GM12874 (cell line): ENCODE measurements at regions not wholly inside any gene's neighbourhood (a gene's known extent, or its start where the extent isn't known, plus 50 kb on each side); places are given as distances from the start of the nearest gene placed in this dataset.

Source experiments
- CTCF ChIP-seq: IDR thresholded peaks from 2 replicates; pipeline ENCODE4 v1.5.1; 2011; ENCODE audit warnings: low read depth, mild to moderate bottlenecking, control low read depth, low read length, moderate library complexity; ENCODE audit not compliant: insufficient read depth

DNA sequence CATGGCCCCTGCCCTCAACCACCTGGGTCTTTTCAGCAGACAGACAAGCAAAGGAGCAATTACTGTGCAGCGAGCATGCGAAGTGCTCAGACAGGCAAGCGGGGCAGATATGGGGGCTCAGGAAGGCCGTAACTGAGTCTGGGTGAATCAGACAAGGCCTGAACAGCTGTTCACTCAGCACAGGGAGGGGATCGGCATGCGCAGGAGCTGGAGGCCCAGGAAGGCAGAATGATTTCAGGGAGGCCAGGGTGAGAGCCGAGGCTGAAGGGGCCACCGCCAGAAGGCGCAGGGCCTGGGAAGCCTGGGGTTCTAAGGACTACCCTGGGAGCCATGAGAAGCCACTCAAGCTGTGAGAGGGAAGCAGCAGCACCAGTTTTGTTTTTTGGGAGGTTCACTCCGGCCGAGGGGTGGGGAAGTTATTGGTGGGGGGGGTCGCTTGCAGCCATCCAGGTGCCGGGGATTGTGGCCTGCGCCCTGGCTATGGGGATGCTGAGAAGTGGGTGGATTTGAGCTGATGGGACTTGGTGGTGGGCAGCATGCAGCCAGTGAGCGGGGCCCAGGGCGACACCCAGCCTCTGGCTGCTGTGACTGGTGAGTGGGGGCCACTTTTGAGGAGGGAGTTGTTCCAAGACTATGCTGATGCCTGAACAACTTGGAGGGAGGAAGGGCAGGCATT lies 132.2 kb downstream of the TSN start:
- no peak for TF ChIP-seq CTCF

DNA sequence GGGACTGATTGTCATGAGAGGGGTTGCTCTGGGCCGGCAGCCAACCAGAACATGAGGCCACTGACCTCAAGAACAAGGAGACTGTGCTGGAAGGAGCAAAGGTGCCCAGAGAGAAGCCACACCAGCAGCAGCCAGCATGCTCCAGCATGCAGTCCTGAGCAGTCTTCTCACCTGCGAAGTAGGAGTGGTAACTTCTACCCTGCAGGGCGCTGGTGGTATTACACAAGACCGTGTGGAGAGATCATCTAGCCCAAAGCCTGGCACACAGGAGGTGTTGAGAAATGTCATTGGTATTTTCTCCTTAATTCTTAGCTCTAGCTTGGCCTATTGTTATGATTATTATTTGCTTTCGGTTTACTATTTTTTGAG lies 132.7 kb downstream of the TSN start:
- TF ChIP-seq CTCF, result peak; percentile 56; the same call in 1 of the 2 replicates

GRCh38 chr2:121890041-121890440 lies 134.6 kb downstream of the TSN start:
- no peak for TF ChIP-seq CTCF

GRCh38 chr2:121895723-121896571 lies 140.5 kb downstream of the TSN start:
- TF ChIP-seq CTCF, result no peak

DNA sequence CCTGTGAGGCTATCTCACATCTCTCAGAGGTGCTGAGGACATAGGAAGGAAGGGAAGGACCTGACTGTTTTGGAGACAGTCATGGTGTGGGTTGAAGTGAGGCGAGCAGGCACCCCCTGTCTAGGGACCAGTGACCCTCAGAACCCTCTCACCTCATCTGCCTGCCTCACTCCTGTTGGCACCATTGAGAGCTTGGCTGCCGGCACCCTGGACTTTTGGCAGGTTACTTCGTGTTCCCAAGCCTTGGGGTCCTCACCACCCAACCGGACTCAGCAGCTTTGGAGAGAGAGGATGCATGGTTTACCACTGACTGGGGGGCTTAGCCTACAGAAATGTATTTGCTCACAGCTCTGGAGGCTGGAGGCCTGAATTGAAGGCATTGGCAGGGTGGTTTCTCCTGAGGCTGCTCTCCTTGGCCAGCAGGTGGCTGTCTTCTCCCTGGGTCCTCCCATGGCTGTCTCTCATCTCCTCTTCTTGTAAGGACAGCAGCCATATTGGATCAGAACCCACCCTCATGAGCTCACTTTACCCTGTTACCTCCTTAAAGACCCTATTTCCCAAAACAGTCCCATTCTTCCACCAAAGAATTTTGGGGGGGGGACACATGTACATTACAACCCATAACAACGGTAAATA lies 142.0 kb downstream of the TSN start:
- TF ChIP-seq CTCF, result peak; percentile 68

GRCh38 chr2:121898483-121898882 lies 143.0 kb downstream of the TSN start:
- TF ChIP-seq CTCF, result no peak

- TF ChIP-seq CTCF, result no peak
Observed at GRCh38 chr2:121900391-121900790, 144.9 kb downstream of the TSN start.
